ENCODE measurements at regions not wholly inside any gene's neighbourhood (a gene's known extent, or its start where the extent isn't known, plus 50 kb on each side); places are given as distances from the start of the nearest gene placed in this dataset.

- no peak overlapping the region for H3K27ac ChIP-seq (ENCODE audit: insufficient read depth, low read depth, low read length)
- POLR2A ChIA-PET = no interaction called here
- CTCF ChIA-PET = no interaction called here
- FAIRE-seq (no peak), DNase-seq (ENCODE audit: low read depth, low spot score) (no peak)
- H3K9me1 ChIP-seq (replicated peaks; ENCODE audit: control insufficient read depth, extremely low read depth, insufficient read depth, low read length) = no peaks in the 10 kb centered on the region
- TF ChIP-seq FOS (IDR thresholded peaks at IDR 0.05; ENCODE audit: borderline replicate concordance, insufficient read depth, low read length) (no peak), EZH2 (IDR thresholded peaks at IDR 0.05; ENCODE audit: borderline replicate concordance, low read depth, low read length, severe bottlenecking) (no peak), GATA2 (IDR thresholded peaks at IDR 0.05; ENCODE audit: insufficient read depth, insufficient read length, low read depth, low read length) (no peak), MYC (IDR thresholded peaks at IDR 0.05; ENCODE audit: low read depth, low read length) (no peak), MAX (IDR thresholded peaks at IDR 0.05; ENCODE audit: insufficient read depth, insufficient read length) (no peak), CTCF (IDR thresholded peaks at IDR 0.05; ENCODE audit: extremely low read depth in 1 of 2, insufficient read depth in 1 of 2, low read depth in 1 of 2, low read length in 2 of 2) (no peak), POLR2A (IDR thresholded peaks at IDR 0.05; ENCODE audit: low read depth, low read length) (no peak), POLR2AphosphoS5 (IDR thresholded peaks at IDR 0.05; ENCODE audit: insufficient read depth, low read depth, low read length) (no peak), JUN (IDR thresholded peaks at IDR 0.05; ENCODE audit: borderline replicate concordance, insufficient read depth, insufficient read length, low read depth) (no peak)
- no peaks in the 10 kb centered on the region for H3K36me3 ChIP-seq (ENCODE audit: control insufficient read depth in 2 of 2, extremely low read depth in 1 of 2, insufficient read depth in 2 of 2, low read length in 2 of 2)
- no peaks in the 10 kb centered on the region for H3K4me1 ChIP-seq (ENCODE audit: control insufficient read depth, extremely low read depth, insufficient read depth, low read length)
- no peak overlapping the region for H3K9ac ChIP-seq (replicated peaks; ENCODE audit: extremely low read depth, insufficient read depth, low read length)
- no peak overlapping the region for H3K4me3 ChIP-seq (replicated peaks in 1 of 3; ENCODE audit: insufficient read depth in 1 of 3, low read depth in 1 of 3, low read length in 3 of 3)
- no peaks in the 10 kb centered on the region for H3K27me3 ChIP-seq (ENCODE audit: control insufficient read depth in 2 of 2, insufficient read depth in 2 of 2, low read length in 2 of 2)
- intact Hi-C loops (cut with micrococcal nuclease) = no loop called here
- no peak overlapping the region for H2AFZ ChIP-seq (ENCODE audit: low read depth, low read length)
- peaks cover 2% of the 10 kb centered on the region for H3K9me3 ChIP-seq (replicated peaks; ENCODE audit: control insufficient read depth, insufficient read depth, low read length)
- H3K79me2 ChIP-seq (ENCODE audit: control insufficient read depth, insufficient read depth, low read length) = no peaks in the 10 kb centered on the region
- H3K4me2 ChIP-seq (ENCODE audit: insufficient read depth, low read length) = no peak overlapping the region
- no TSS peak for BruUV-seq (replicated peaks)
- dilution Hi-C loops (cut with MboI; ENCODE audit: extremely low pct_ligation_motif_present, low sequenced_read_pairs) = no loop called here
- no peaks in the 10 kb centered on the region for H4K20me1 ChIP-seq (replicated peaks; ENCODE audit: control insufficient read depth, extremely low read depth, insufficient read depth, low read length)
Measured at GRCh38 chr18:33906046-33906445, 318.7 kb downstream of the NOL4 start.

All from endothelial cell of umbilical vein (primary cell).